Naive thymus-derived CD4-positive, alpha-beta T cell (primary cell): ENCODE measurements at regions not wholly inside any gene's neighbourhood (a gene's known extent, or its start where the extent isn't known, plus 50 kb on each side); places are given as distances from the start of the nearest gene placed in this dataset.
"Not testable (repeated sequence)": the region's sequence is repeated elsewhere in the genome, so short reads cannot be mapped to it uniquely, and the experiment has no call there.

Experiments
- ATAC-seq: fragments of 150-1000 bp; cut with Tn5 transposase; 2 replicates; pipeline ENCODE4 v1.10.0; 2021; ENCODE audit warnings: mild to moderate bottlenecking, moderate library complexity
- CTCF ChIA-PET: fragments of 350-600 bp; sonication (Branson Sonifier 250); formaldehyde crosslinking; loops from one replicate; lab custom pipeline; 2021; ENCODE audit warnings: antibody characterized with exemption; lab: Charles Lee
- POLR2A ChIA-PET: fragments of 350-600 bp; sonication (Branson Sonifier 250); formaldehyde crosslinking; loops from one replicate; lab custom pipeline; 2021; ENCODE audit warnings: antibody characterized with exemption, inconsistent platforms; lab: Charles Lee
- DNase-seq, 9 donors: peaks; one replicate each; pipeline versions ENCODE4 v3.0.0 to v3.0.0-alpha.2; 2020 to 2022; ENCODE audit warnings: mixed read lengths in 1 of 9
- H3K27ac ChIP-seq: one replicate; pipeline ENCODE4 v1.7.0; 2013; ENCODE audit warnings: mild to moderate bottlenecking, low read depth, low read length, moderate library complexity
- H3K27me3 ChIP-seq, 2 donors: one replicate each; pipeline ENCODE4 v1.7.0; 2013; ENCODE audit warnings: low read length in 2 of 2, mild to moderate bottlenecking in 2 of 2, moderate library complexity in 2 of 2; ENCODE audit not compliant: control insufficient read depth in 2 of 2, insufficient read depth in 2 of 2
- H3K36me3 ChIP-seq, 3 experiments: 1 replicate in 2 of 3; 2 replicates in 1 of 3; pipeline ENCODE4 v1.7.0; 2013; ENCODE audit warnings: low read length in 3 of 3, mild to moderate bottlenecking in 3 of 3, moderate library complexity in 1 of 3; ENCODE audit not compliant: insufficient read depth in 3 of 3, control insufficient read depth in 2 of 3
- H3K4me1 ChIP-seq, 2 donors: one replicate each; pipeline ENCODE4 v1.7.0; 2013; ENCODE audit warnings: low read length in 2 of 2, mild to moderate bottlenecking in 2 of 2, moderate library complexity in 1 of 2; ENCODE audit not compliant: control insufficient read depth in 2 of 2, insufficient read depth in 2 of 2
- H3K4me3 ChIP-seq: 2 replicates; pipeline ENCODE4 v1.7.0; 2013; ENCODE audit warnings: mild to moderate bottlenecking, low read length
- H3K9me3 ChIP-seq, 3 experiments: 1 replicate in 2 of 3; 2 replicates in 1 of 3; pipeline ENCODE4 v1.7.0; 2013; ENCODE audit warnings: low read length in 3 of 3; ENCODE audit not compliant: control insufficient read depth in 2 of 3
- H3K27ac Mint-ChIP-seq, 9 donors: one replicate each; pipeline ENCODE4 v1.8.0; 2020 to 2022; ENCODE audit warnings: mixed read lengths in 9 of 9, mild to moderate bottlenecking in 8 of 9, moderate library complexity in 5 of 9, inconsistent platforms in 2 of 9
- H3K27me3 Mint-ChIP-seq, 5 donors: one replicate each; pipeline ENCODE4 v1.8.0; 2021 to 2022; ENCODE audit warnings: mixed read lengths in 5 of 5, mild to moderate bottlenecking in 1 of 5
- H3K36me3 Mint-ChIP-seq, 5 donors: one replicate each; pipeline ENCODE4 v1.8.0; 2020 to 2022; ENCODE audit warnings: mixed read lengths in 5 of 5, mild to moderate bottlenecking in 3 of 5, inconsistent platforms in 1 of 5
- H3K4me1 Mint-ChIP-seq, 7 donors: one replicate each; pipeline ENCODE4 v1.8.0; 2020 to 2022; ENCODE audit warnings: mixed read lengths in 7 of 7, mild to moderate bottlenecking in 3 of 7, inconsistent platforms in 1 of 7
- H3K4me3 Mint-ChIP-seq, 10 donors: one replicate each; pipeline ENCODE4 v1.8.0; 2020 to 2022; ENCODE audit warnings: mild to moderate bottlenecking in 10 of 10, mixed read lengths in 10 of 10, moderate library complexity in 6 of 10, inconsistent platforms in 2 of 10
- H3K9me3 Mint-ChIP-seq, 11 donors: one replicate each; pipeline ENCODE4 v1.8.0; 2020 to 2022; ENCODE audit warnings: mixed read lengths in 11 of 11, mild to moderate bottlenecking in 4 of 11, inconsistent platforms in 1 of 11, moderate library complexity in 1 of 11
- intact Hi-C, 2 donors: fragments of 100-400 bp; cut with micrococcal nuclease; formaldehyde crosslinking; loops; one replicate each; pipeline ENCODE4 v1.15.1; 2023

DNA sequence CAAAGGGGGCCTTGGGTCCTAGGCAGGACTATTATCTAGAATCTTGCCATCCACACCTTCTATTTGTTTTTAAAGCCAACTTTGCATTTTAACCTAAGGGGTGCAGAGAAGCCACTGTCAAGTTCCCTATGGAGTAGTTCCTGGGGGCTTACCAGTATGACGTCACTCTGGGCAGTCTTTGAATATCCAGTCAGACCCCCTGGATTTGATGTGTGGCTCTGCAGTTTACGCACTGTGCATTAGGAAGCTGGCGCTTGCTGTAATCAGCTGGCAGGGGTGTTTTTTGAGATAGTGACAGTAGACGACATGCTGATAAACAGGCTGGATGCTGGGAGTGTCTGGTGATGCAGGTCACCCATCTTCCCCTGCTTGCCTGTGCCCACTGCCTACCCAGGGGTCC is 892.7 kb upstream of the ZNF722 start:
- ATAC-seq (no peak), DNase-seq (no peak)
- H3K27ac Mint-ChIP-seq = no peak overlapping the region
- Histone ChIP-seq H3K27me3 (no peaks in the 10 kb centered on the region), H3K27ac (no peak overlapping the region), H3K9me3 (peaks cover 0 to 8% (median 0%) of the 10 kb centered on the region in 3 experiments), H3K4me3 (no peak overlapping the region), H3K4me1 (no peaks in the 10 kb centered on the region), H3K36me3 (no peaks in the 10 kb centered on the region)
- intact Hi-C loops = no loop called here
- H3K9me3 Mint-ChIP-seq = peaks cover 7 to 60% (median 25%) of the 10 kb centered on the region in 11 donors
- peaks cover 0 to 4% (median 4%) of the 10 kb centered on the region in 5 donors for H3K36me3 Mint-ChIP-seq
- no peaks in the 10 kb centered on the region for H3K4me1 Mint-ChIP-seq
- ChIA-PET POLR2A (no interaction called here), CTCF (no interaction called here)
- no peaks in the 10 kb centered on the region for H3K27me3 Mint-ChIP-seq
- H3K4me3 Mint-ChIP-seq = no peak overlapping the region

DNA sequence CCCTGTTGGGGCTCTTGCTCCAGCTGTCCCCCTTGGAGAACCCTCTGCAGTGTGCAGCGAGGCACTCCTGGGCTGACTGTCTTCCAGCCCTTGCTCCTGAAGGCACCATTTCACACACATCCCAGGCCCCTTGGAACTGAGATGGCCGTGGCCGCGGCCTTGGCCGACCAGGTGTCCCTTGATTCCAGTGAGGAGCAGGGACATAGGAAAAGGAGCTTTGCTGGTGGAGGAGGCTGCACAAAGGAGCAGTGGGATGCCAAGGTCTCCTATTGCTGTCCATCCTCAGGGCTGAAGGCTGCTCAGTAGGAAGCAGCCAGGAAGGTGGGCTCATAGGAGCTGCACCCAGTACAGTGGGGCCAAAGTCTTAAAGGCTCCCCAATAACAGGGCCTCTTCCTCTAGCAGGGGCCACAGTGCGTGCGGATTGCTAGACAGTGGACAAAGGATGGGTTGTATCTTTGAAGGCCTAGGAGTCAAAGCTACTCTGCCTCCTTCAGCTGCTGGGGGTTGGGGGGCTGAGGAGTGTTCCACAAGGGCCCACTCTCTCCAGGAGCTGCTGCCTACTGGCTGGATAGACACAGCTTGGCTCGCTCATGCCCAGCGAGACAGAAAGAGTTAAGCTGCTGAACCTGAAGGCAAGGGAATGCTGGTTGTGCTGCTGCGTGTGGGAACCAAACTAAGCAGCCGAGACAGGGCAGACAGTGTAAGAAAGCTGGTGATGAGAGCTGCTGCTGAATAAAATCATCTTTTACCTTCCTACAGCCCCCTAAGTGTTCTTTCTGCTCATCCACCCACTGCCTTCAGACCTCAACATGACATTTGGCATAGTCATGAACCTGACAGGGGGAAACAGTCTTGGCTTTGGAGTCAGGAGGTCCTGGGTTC is 891.9 kb upstream of the ZNF722 start:
- Histone ChIP-seq H3K36me3 (no peaks in the 10 kb centered on the region), H3K9me3 (peaks cover 0 to 8% (median 0%) of the 10 kb centered on the region in 3 experiments), H3K4me1 (no peaks in the 10 kb centered on the region), H3K27me3 (no peaks in the 10 kb centered on the region), H3K4me3 (no peak overlapping the region), H3K27ac (no peak overlapping the region)
- POLR2A ChIA-PET = no interaction called here
- ATAC-seq (no peak), DNase-seq (no peak)
- H3K4me3 Mint-ChIP-seq = no peak overlapping the region
- peaks cover 7 to 54% (median 24%) of the 10 kb centered on the region in 11 donors for H3K9me3 Mint-ChIP-seq
- intact Hi-C loops = no loop called here
- H3K27me3 Mint-ChIP-seq = no peaks in the 10 kb centered on the region
- CTCF ChIA-PET = no interaction called here
- H3K4me1 Mint-ChIP-seq = no peaks in the 10 kb centered on the region
- peaks cover 0 to 4% (median 4%) of the 10 kb centered on the region in 5 donors for H3K36me3 Mint-ChIP-seq
- H3K27ac Mint-ChIP-seq = no peak overlapping the region

DNA sequence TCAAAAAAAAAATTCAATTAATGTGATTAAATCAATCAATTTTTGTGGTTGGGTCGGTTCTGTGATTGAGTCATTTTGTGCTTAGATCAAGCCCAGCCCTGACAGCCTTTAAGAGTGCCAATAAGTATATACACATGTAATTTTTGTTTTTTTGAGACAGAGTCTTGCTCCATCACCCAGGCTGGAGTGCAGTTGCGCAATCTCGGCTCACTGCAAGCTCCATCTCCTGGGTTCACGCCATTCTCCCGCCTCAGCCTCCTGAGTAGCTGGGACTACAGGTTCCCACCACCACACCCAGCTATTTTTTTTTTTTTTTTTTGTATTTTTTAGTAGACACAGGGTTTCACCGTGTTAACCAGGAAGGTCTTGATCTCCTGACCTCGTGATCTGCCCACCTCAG is 887.1 kb upstream of the ZNF722 start:
- DNase-seq = not testable (repeated sequence)

DNA sequence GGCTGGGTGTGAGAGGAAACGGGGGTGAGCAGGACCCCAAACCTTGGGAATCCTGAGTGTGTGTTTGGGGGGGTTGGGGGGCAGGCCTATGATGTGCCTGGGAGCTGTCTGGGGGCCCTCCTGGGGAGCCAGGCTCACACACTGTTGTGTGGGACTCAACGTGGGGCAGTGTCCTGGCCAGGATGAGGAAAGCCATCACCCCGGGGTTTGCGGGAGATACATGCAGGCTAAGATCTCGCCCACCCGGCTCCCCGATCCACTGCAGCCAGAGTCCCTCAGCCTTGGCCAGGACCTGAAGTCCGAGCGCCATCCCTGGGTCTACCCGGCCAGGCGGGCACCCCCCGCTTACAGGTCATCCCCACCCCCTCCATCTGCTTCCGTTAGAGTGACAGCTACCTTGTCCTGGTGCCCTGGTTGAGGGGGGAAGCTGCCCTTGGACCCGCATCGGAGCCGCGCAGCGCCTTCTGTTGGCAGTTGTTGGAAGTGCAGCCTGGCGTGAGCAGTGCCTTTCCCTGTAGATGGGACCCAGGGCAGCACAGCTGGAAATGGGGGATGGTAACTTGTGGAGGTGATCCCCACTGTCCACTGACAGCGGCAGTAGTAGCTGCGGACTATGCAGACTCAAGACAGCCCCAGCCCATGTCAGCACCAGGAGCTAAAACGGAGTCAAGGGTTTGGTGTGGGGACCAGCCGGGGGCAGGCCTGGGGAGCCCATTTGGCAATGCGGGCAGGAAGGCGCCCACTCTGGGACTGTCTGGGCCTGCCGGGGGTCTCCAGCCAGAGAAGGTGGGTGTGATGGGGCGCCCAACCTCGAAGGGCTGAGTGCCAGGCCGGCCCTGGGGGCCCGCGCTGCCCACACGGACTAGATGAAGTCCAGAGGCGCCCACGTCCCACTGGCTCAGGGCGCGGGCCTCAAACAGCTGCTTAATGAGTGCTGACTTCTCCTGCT is 885.6 kb upstream of the ZNF722 start:
- POLR2A ChIA-PET = no interaction called here
- H3K36me3 ChIP-seq = no peaks in the 10 kb centered on the region
- H3K4me1 ChIP-seq = no peaks in the 10 kb centered on the region
- Mint-ChIP-seq H3K27me3 (no peaks in the 10 kb centered on the region), H3K4me3 (no peak overlapping the region), H3K27ac (no peak overlapping the region), H3K36me3 (peaks cover 0 to 4% (median 0%) of the 10 kb centered on the region in 5 donors), H3K9me3 (peaks cover 5 to 38% (median 16%) of the 10 kb centered on the region in 11 donors), H3K4me1 (no peaks in the 10 kb centered on the region)
- no peak overlapping the region for H3K4me3 ChIP-seq
- peaks cover 0 to 20% (median 0%) of the 10 kb centered on the region in 3 experiments for H3K9me3 ChIP-seq
- no peak overlapping the region for H3K27ac ChIP-seq
- CTCF ChIA-PET = no interaction called here
- no peak for DNase-seq
- no peak for ATAC-seq
- intact Hi-C loops = no loop called here
- H3K27me3 ChIP-seq = no peaks in the 10 kb centered on the region

More for the DNA sequence above, 887.1 kb upstream of the ZNF722 start:
- H3K36me3 Mint-ChIP-seq, H3K36me3 ChIP-seq, H3K4me3 Mint-ChIP-seq, H3K4me1 Mint-ChIP-seq, H3K27me3 ChIP-seq, ATAC-seq, H3K4me3 ChIP-seq, H3K27ac ChIP-seq, H3K4me1 ChIP-seq, H3K27ac Mint-ChIP-seq, H3K27me3 Mint-ChIP-seq, intact Hi-C loops, POLR2A ChIA-PET, CTCF ChIA-PET: not testable (repeated sequence)
- peaks cover 0 to 38% (median 17%) of the 10 kb centered on the region in 11 donors for H3K9me3 Mint-ChIP-seq
- H3K9me3 ChIP-seq = peaks cover 0 to 20% (median 0%) of the 10 kb centered on the region in 3 experiments

DNA sequence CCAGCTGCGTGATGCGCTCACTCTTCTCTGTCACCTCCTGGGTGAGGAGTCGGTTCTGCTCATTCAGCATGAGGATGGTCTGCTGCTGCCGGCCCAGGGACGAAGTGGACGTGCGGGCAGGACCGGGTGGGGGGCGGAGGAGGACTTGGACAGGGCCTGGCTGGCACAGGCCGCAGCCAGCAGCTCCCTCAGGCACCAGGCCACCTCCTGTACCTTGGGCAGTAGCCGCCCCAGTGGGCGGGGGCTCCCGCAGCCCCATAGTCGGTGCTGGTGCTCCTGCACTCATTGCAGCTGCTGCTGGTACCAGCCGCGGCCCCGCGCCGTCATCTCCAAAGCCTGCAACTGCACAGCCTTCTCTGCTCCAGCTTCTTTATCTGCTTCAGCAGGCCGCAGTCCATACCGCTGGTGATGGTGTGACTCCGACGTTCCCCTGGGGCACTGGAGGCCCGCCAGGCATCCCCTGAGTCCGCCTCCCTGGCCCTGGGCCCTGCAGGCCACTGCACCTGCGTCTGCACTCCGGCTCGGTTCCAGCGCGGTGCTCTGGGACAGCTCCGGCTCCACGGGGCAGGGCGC is 884.9 kb upstream of the ZNF722 start:
- Mint-ChIP-seq H3K9me3 (peaks cover 5 to 41% (median 17%) of the 10 kb centered on the region in 11 donors), H3K36me3 (peaks cover 0 to 4% (median 0%) of the 10 kb centered on the region in 5 donors), H3K27me3 (no peaks in the 10 kb centered on the region), H3K4me1 (no peaks in the 10 kb centered on the region), H3K27ac (no peak overlapping the region), H3K4me3 (no peak overlapping the region)
- intact Hi-C loops = no loop called here
- Histone ChIP-seq H3K4me3 (no peak overlapping the region), H3K4me1 (no peaks in the 10 kb centered on the region), H3K36me3 (no peaks in the 10 kb centered on the region), H3K9me3 (peaks cover 0 to 20% (median 0%) of the 10 kb centered on the region in 3 experiments), H3K27ac (no peak overlapping the region), H3K27me3 (no peaks in the 10 kb centered on the region)
- ATAC-seq (no peak), DNase-seq (no peak)
- ChIA-PET POLR2A (no interaction called here), CTCF (no interaction called here)

DNA sequence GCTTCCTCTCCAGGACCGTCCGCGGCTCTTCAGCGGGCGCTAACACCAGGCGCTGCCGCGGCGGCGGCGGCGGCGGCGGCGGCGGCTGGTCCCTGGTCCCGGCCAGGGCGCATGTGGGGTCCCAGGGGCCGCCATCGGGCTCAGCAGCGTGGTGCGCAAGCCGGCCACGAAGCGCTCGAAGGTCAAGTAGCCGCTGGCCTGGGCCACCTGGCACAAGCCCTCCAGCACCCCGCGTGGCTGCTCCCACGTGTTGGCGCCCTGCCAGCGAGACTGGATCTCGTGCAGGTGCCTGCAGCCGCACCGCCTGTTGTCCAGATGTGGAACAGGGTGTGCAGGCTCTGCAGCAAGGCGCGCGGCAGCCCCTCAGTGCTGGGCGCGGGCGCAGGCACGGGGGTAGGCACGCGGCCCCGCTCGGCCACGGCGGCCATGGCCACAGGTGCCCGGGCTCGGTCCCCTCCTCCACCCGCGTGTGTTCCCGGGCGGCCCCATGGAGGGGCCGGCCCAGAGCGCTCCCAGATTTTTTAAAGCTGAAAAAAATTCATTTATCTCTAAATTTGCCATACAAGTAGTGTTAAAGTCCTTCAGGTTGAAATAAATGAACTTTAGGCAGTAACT is 884.2 kb upstream of the ZNF722 start:
- no peak for ATAC-seq
- Mint-ChIP-seq H3K9me3 (peaks cover 5 to 41% (median 13%) of the 10 kb centered on the region in 11 donors), H3K4me3 (no peak overlapping the region), H3K4me1 (no peaks in the 10 kb centered on the region), H3K36me3 (peaks cover 0 to 4% (median 0%) of the 10 kb centered on the region in 5 donors), H3K27me3 (no peaks in the 10 kb centered on the region), H3K27ac (no peak overlapping the region)
- Histone ChIP-seq H3K27ac (no peak overlapping the region), H3K4me1 (no peaks in the 10 kb centered on the region), H3K27me3 (no peaks in the 10 kb centered on the region), H3K4me3 (no peak overlapping the region), H3K36me3 (no peaks in the 10 kb centered on the region), H3K9me3 (peaks cover 0 to 20% (median 0%) of the 10 kb centered on the region in 3 experiments)
- ChIA-PET POLR2A (no interaction called here), CTCF (no interaction called here)
- intact Hi-C loops = no loop called here
- no peak for DNase-seq
